GM12878 (cell line): ENCODE measurements at regions not wholly inside any gene's neighbourhood (a gene's known extent, or its start where the extent isn't known, plus 50 kb on each side); places are given as distances from the start of the nearest gene placed in this dataset.
A peak's percentile ranks its signal among the peaks of the same experiment; 100 is the strongest.

ENCODE experiments used
- CREM ChIP-seq: IDR thresholded peaks from 2 replicates; pipeline ENCODE4 v1.6.1; 2014; ENCODE audit warnings: antibody characterized with exemption, low read depth
- DPF2 ChIP-seq: fragments of 450-650 bp; IDR thresholded peaks from 2 replicates; pipeline ENCODE4 v1.6.1; 2017; ENCODE audit warnings: mild to moderate bottlenecking
- EP300 ChIP-seq, 2 experiments: fragments of 150-350 bp in 1 of 2; IDR thresholded peaks; 2 replicates each; pipeline ENCODE4 v1.6.1; 2011 to 2012; ENCODE audit warnings: low read depth in 2 of 2, low read length in 2 of 2, borderline replicate concordance in 1 of 2, improper control_type of control experiment in 1 of 2, inconsistent platforms in 1 of 2; ENCODE audit not compliant: control insufficient read depth in 1 of 2
- GABPA ChIP-seq: IDR thresholded peaks from 2 replicates; pipeline ENCODE4 v1.6.1; 2014; ENCODE audit warnings: antibody characterized with exemption, low read depth, mild to moderate bottlenecking, inconsistent platforms
- JUND ChIP-seq: IDR thresholded peaks from 2 replicates; pipeline ENCODE4 v1.6.1; 2012; ENCODE audit warnings: low read depth, mild to moderate bottlenecking, low read length, improper control_type of control experiment, moderate library complexity
- PKNOX1 ChIP-seq: fragments of 450-650 bp; IDR thresholded peaks from 2 replicates; pipeline ENCODE4 v1.6.1; 2016; ENCODE audit warnings: mild to moderate bottlenecking
- POLR2A ChIP-seq: IDR thresholded peaks from 2 replicates; pipeline ENCODE4 v1.6.1; 2011; ENCODE audit warnings: low read depth, mild to moderate bottlenecking, low read length
- TARDBP ChIP-seq: IDR thresholded peaks from 2 replicates; pipeline ENCODE4 v1.6.1; 2016; ENCODE audit warnings: borderline replicate concordance
- ZNF24 ChIP-seq: fragments of 450-650 bp; IDR thresholded peaks from 2 replicates; pipeline ENCODE4 v1.6.1; 2017; ENCODE audit warnings: antibody characterized with exemption, mild to moderate bottlenecking
- TF ChIP-seq, protein P1 (sequence below), 3 experiments: IDR thresholded peaks in 2 of 3; conservative IDR thresholded peaks in 1 of 3; 2 replicates each; pipeline ENCODE4 v1.5.1; 2011; ENCODE audit warnings: low read depth in 3 of 3, low read length in 3 of 3, mild to moderate bottlenecking in 3 of 3, control low read depth in 2 of 3, moderate library complexity in 2 of 3, inconsistent platforms in 1 of 3, mixed read lengths in 1 of 3; ENCODE audit not compliant: control insufficient read depth in 2 of 3, insufficient read depth in 1 of 3; ENCODE audit errors: extremely low read depth in 1 of 3
- TF ChIP-seq, protein P2 (sequence below): IDR thresholded peaks from 2 replicates; pipeline ENCODE4 v1.6.1; 2012; ENCODE audit warnings: low read length, inconsistent platforms

DNA sequence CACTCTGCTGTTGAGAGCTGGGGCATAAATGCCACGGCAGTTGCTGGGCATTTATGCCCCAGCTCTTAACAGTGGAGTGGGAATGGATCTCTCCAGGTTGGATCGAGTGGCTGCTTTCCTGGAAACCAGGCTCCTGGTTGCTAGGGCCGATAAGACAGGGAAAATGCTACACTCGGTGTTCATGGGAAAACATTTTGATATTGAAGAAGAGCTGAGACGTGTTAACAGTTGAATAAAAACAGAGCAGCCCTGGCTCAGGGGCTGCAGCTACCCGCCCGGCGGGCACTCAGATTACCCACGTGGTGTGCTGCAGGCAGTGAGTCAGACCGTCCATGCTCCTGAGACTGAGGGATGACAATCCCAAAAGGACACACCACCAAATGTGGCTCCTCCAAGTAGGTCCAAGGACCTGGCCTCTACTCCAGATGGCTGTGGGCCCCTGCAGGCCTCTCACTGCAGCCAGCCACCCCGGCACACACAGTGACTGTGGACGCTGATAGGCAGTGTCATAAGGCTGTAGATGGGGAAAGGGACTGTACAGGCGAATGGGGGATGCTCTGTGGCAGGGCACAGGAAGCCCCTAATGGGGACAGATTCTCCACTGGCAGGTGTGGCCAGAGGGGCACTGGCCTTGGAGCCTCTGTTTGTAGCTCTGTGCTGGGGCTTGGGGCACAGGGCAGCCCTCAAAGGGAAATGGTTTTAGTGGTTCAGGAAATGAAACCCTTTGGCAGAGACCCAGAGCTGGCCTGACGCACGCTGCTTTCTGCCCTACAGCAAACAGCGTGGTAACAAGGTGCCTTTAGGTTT is 237.8 kb downstream of the LY86 start:
- TF ChIP-seq POLR2A (no peak), CREM (0 out of 2 replicates have a peak, but pooled peaks have one; percentile 22), ZNF24 (no peak), JUND (no peak), GABPA (no peak), EP300 (IDR thresholded peaks at IDR 0.05; ENCODE audit: borderline replicate concordance in 1 of 2, control insufficient read depth in 1 of 2, low read depth in 2 of 2, low read length in 2 of 2) (peak in 1 of 2 experiments; percentile 13; a peak in 1 of 4 replicates), PKNOX1 (no peak), TARDBP (no peak), DPF2 (0 out of 2 replicates have a peak, but pooled peaks have one; percentile 50)
- TF ChIP-seq, protein P1, sequence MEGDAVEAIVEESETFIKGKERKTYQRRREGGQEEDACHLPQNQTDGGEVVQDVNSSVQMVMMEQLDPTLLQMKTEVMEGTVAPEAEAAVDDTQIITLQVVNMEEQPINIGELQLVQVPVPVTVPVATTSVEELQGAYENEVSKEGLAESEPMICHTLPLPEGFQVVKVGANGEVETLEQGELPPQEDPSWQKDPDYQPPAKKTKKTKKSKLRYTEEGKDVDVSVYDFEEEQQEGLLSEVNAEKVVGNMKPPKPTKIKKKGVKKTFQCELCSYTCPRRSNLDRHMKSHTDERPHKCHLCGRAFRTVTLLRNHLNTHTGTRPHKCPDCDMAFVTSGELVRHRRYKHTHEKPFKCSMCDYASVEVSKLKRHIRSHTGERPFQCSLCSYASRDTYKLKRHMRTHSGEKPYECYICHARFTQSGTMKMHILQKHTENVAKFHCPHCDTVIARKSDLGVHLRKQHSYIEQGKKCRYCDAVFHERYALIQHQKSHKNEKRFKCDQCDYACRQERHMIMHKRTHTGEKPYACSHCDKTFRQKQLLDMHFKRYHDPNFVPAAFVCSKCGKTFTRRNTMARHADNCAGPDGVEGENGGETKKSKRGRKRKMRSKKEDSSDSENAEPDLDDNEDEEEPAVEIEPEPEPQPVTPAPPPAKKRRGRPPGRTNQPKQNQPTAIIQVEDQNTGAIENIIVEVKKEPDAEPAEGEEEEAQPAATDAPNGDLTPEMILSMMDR (IDR thresholded peaks at IDR 0.05 in 2 of 3, conservative IDR thresholded peaks at IDR 0.05 in 1 of 3; ENCODE audit: control insufficient read depth in 2 of 3, extremely low read depth in 1 of 3, insufficient read depth in 1 of 3, low read depth in 3 of 3, low read length in 3 of 3), result no peak
- TF ChIP-seq, protein P2, sequence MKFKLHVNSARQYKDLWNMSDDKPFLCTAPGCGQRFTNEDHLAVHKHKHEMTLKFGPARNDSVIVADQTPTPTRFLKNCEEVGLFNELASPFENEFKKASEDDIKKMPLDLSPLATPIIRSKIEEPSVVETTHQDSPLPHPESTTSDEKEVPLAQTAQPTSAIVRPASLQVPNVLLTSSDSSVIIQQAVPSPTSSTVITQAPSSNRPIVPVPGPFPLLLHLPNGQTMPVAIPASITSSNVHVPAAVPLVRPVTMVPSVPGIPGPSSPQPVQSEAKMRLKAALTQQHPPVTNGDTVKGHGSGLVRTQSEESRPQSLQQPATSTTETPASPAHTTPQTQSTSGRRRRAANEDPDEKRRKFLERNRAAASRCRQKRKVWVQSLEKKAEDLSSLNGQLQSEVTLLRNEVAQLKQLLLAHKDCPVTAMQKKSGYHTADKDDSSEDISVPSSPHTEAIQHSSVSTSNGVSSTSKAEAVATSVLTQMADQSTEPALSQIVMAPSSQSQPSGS, result no peak
